Keratinocyte (primary cell): ENCODE measurements at regions not wholly inside any gene's neighbourhood (a gene's known extent, or its start where the extent isn't known, plus 50 kb on each side); places are given as distances from the start of the nearest gene placed in this dataset.

ENCODE experiments used
- DNase-seq: peaks from one replicate; pipeline ENCODE4 v3.0.0-alpha.2; 2011; ENCODE audit warnings: low read depth, missing footprints, low spot score
- FAIRE-seq: peaks from 2 replicates; lab custom pipeline; 2011; peaks lifted over from hg19 to GRCh38; lab: Jason Lieb, UNC
- H2AFZ ChIP-seq: 2 replicates; pipeline ENCODE4 v1.6.0; 2012; ENCODE audit warnings: low read length, control low read depth, inconsistent platforms; ENCODE audit not compliant: control insufficient read depth
- H3K27ac ChIP-seq: 2 replicates; pipeline ENCODE4 v1.5.1; 2011; ENCODE audit warnings: low read length; ENCODE audit not compliant: control insufficient read depth, insufficient read depth
- H3K27me3 ChIP-seq: 3 replicates; pipeline ENCODE4 v1.6.0; 2011; ENCODE audit warnings: low read length; ENCODE audit not compliant: control insufficient read depth, insufficient read depth; ENCODE audit errors: extremely low read depth
- H3K36me3 ChIP-seq, 2 experiments: 2 replicates in 1 of 2; 3 replicates in 1 of 2; pipeline ENCODE4 v1.5.1; 2011; ENCODE audit warnings: low read length in 2 of 2, mild to moderate bottlenecking in 1 of 2; ENCODE audit not compliant: control insufficient read depth in 2 of 2, insufficient read depth in 2 of 2; ENCODE audit errors: extremely low read depth in 1 of 2
- H3K4me1 ChIP-seq: 3 replicates; pipeline ENCODE4 v1.5.1; 2011; ENCODE audit warnings: low read length; ENCODE audit not compliant: control insufficient read depth, insufficient read depth; ENCODE audit errors: extremely low read depth
- H3K4me2 ChIP-seq: 3 replicates; pipeline ENCODE4 v1.6.0; 2011; ENCODE audit warnings: low read depth, low read length; ENCODE audit not compliant: control insufficient read depth, insufficient read depth; ENCODE audit errors: extremely low read depth
- H3K4me3 ChIP-seq, 3 experiments: fragments of 200-600 bp in 1 of 3; sonication (generic) in 1 of 3; 2 replicates in 2 of 3; 3 replicates in 1 of 3; pipeline ENCODE4 v1.5.1; 2011 to 2016; ENCODE audit warnings: low read length in 3 of 3, mild to moderate bottlenecking in 3 of 3, control low read depth in 2 of 3, inconsistent platforms in 1 of 3, low read depth in 1 of 3, mixed read lengths in 1 of 3, mixed run types in 1 of 3, moderate library complexity in 1 of 3; ENCODE audit not compliant: control insufficient read depth in 2 of 3, insufficient read depth in 2 of 3; ENCODE audit errors: extremely low read depth in 1 of 3
- H3K79me2 ChIP-seq: 2 replicates; pipeline ENCODE4 v1.6.0; 2012; ENCODE audit warnings: low read length; ENCODE audit not compliant: control insufficient read depth, insufficient read depth
- H3K9ac ChIP-seq: 3 replicates; pipeline ENCODE4 v1.6.0; 2011; ENCODE audit warnings: low read length; ENCODE audit not compliant: control insufficient read depth, insufficient read depth; ENCODE audit errors: extremely low read depth
- H3K9me1 ChIP-seq: 3 replicates; pipeline ENCODE4 v1.6.0; 2011; ENCODE audit warnings: low read length; ENCODE audit not compliant: control insufficient read depth, insufficient read depth; ENCODE audit errors: extremely low read depth
- H3K9me3 ChIP-seq: 2 replicates; pipeline ENCODE4 v1.5.1; 2012; ENCODE audit warnings: low read depth, low read length; ENCODE audit not compliant: control insufficient read depth
- H4K20me1 ChIP-seq: 3 replicates; pipeline ENCODE4 v1.6.0; 2011; ENCODE audit warnings: low read length; ENCODE audit not compliant: control insufficient read depth, insufficient read depth; ENCODE audit errors: extremely low read depth
- EZH2 ChIP-seq: IDR thresholded peaks from one replicate; pipeline ENCODE4 v1.6.1; 2012; ENCODE audit warnings: inconsistent platforms, mild to moderate bottlenecking, low read length, moderate library complexity
- dilution Hi-C: fragments of 300-500 bp; cut with MboI; formaldehyde crosslinking; loops from one replicate; pipeline ENCODE4 v1.7.0; 2020; ENCODE audit warnings: low sequenced_read_pairs; ENCODE audit not compliant: extremely low pct_ligation_motif_present
- TF ChIP-seq, protein P1 (sequence below), 3 experiments: IDR thresholded peaks in 1 of 3; conservative IDR thresholded peaks in 1 of 3; optimal IDR thresholded peaks in 1 of 3; 2 replicates in 2 of 3; 3 replicates in 1 of 3; pipeline versions ENCODE3 to v1.5.1; 2011; ENCODE audit warnings: low read length in 3 of 3, mild to moderate bottlenecking in 3 of 3, moderate library complexity in 2 of 3, control low read depth in 1 of 3, inconsistent platforms in 1 of 3; ENCODE audit not compliant: insufficient read depth in 2 of 3; ENCODE audit errors: extremely low read depth in 1 of 3

DNA sequence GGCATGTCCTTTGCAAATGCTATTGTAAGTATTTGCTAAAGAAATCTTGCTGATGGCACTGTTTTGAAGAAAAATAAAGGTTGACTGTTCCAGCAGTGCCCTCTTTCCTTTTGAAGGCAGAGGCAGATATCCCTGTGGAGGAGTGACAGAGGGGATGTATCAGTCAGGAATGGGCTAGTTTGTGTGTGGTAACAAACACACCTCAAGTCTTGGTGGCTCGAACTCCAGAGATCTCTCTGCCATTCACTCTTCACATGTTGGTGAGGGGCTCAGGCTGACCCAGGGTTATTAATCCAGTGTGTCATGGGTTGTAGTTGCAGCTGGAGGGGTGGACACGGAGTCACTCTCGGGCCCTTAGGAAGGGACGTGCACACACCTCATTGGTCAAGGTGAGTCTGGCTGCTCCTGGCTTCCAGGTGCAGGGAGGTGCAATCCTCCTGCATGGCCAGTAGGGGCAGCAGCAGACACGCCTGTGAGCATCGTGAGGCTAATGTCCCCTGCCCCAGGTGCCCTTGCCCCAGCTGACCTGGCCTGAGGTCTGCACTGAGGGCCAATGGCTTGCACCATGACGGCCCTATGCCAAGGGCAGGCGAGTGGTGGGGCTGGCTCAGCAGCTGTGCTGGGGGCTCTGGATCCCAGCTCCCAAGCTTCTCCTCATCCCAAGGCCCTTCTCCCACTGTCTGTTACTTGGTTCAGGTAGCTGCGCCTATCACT, 146.5 kb downstream of the ASB1 start:
- H3K4me3 ChIP-seq: no peak overlapping the region
- H3K27ac ChIP-seq: no peak overlapping the region
- H3K4me2 ChIP-seq: no peak overlapping the region
- H3K9ac ChIP-seq: no peak overlapping the region
- H3K79me2 ChIP-seq: no peaks in the 10 kb centered on the region
- H3K4me1 ChIP-seq: no peaks in the 10 kb centered on the region
- H3K36me3 ChIP-seq: no peaks in the 10 kb centered on the region
- H3K9me3 ChIP-seq: no peaks in the 10 kb centered on the region
- no peak for TF ChIP-seq EZH2
- TF ChIP-seq, protein P1, sequence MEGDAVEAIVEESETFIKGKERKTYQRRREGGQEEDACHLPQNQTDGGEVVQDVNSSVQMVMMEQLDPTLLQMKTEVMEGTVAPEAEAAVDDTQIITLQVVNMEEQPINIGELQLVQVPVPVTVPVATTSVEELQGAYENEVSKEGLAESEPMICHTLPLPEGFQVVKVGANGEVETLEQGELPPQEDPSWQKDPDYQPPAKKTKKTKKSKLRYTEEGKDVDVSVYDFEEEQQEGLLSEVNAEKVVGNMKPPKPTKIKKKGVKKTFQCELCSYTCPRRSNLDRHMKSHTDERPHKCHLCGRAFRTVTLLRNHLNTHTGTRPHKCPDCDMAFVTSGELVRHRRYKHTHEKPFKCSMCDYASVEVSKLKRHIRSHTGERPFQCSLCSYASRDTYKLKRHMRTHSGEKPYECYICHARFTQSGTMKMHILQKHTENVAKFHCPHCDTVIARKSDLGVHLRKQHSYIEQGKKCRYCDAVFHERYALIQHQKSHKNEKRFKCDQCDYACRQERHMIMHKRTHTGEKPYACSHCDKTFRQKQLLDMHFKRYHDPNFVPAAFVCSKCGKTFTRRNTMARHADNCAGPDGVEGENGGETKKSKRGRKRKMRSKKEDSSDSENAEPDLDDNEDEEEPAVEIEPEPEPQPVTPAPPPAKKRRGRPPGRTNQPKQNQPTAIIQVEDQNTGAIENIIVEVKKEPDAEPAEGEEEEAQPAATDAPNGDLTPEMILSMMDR (optimal IDR thresholded peaks at IDR 0.05 in 1 of 3, IDR thresholded peaks at IDR 0.05 in 1 of 3, conservative IDR thresholded peaks at IDR 0.05 in 1 of 3; ENCODE audit: extremely low read depth in 1 of 3, insufficient read depth in 2 of 3, low read length in 3 of 3): peak; percentile 71 to 91 (median 82)
- H4K20me1 ChIP-seq: no peaks in the 10 kb centered on the region
- FAIRE-seq (no peak), DNase-seq (no peak)
- no peak overlapping the region for H2AFZ ChIP-seq
- peaks cover 12% of the 10 kb centered on the region for H3K27me3 ChIP-seq
- no peaks in the 10 kb centered on the region for H3K9me1 ChIP-seq
- dilution Hi-C loops: no loop called here

DNA sequence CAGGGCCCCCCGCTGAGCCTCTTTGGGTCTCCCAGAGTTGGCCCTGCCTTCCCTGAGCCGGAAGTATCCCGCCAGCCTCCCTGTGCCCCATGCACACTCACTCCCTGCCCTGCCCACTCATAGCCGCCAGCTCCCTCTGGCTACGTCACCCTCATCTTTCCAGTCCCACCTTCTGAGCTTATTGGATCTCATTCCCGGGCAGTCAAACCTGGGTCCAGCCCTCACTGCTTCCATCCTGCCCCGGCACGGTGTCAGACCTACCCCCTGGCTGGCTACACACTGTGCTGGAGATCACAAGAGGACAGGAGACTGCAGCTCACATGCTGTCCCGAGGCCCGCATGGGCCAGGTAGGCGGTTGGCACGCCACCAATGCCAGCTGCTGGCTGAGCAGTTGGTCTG, 147.2 kb downstream of the ASB1 start:
- no peaks in the 10 kb centered on the region for H3K4me1 ChIP-seq
- DNase-seq (no peak), FAIRE-seq (no peak)
- no peaks in the 10 kb centered on the region for H3K36me3 ChIP-seq
- no peak overlapping the region for H3K9ac ChIP-seq
- dilution Hi-C loops: no loop called here
- TF ChIP-seq, protein P1 (optimal IDR thresholded peaks at IDR 0.05 in 1 of 3, IDR thresholded peaks at IDR 0.05 in 1 of 3, conservative IDR thresholded peaks at IDR 0.05 in 1 of 3; ENCODE audit: extremely low read depth in 1 of 3, insufficient read depth in 2 of 3, low read length in 3 of 3): no peak
- TF ChIP-seq EZH2: no peak
- H3K9me3 ChIP-seq: no peaks in the 10 kb centered on the region
- no peaks in the 10 kb centered on the region for H3K79me2 ChIP-seq
- no peak overlapping the region for H3K27ac ChIP-seq
- no peak overlapping the region for H3K4me3 ChIP-seq
- no peaks in the 10 kb centered on the region for H3K9me1 ChIP-seq
- H3K4me2 ChIP-seq: peak overlapping the region; percentile 18
- H3K27me3 ChIP-seq: peaks cover 12% of the 10 kb centered on the region
- H4K20me1 ChIP-seq: no peaks in the 10 kb centered on the region
- peak overlapping the region; percentile 56 for H2AFZ ChIP-seq
